ENCODE measurements at regions not wholly inside any gene's neighbourhood (a gene's known extent, or its start where the extent isn't known, plus 50 kb on each side); places are given as distances from the start of the nearest gene placed in this dataset.

DNA sequence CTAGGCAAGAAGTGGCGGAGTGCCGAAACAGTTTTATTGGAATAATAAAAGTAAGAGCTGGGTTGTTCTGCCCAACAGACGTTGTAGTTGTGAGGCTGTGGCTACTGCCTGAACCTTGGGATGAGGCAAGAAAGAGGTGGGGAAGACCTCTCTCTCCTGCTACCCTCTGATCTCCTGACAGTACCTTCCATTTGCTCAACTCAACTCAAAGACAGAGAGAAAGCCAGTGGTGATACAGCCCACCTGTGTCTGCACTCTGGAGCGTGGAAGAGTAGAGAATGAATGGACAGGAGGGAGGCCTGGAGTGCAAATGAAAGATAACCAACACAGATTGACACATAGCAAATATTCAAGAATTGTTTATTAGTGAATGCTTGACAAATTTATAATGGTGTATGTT lies 590.3 kb downstream of the NYAP2 start:
- no peak for DNase-seq (ENCODE audit: low read depth in 2 of 2)

DNA sequence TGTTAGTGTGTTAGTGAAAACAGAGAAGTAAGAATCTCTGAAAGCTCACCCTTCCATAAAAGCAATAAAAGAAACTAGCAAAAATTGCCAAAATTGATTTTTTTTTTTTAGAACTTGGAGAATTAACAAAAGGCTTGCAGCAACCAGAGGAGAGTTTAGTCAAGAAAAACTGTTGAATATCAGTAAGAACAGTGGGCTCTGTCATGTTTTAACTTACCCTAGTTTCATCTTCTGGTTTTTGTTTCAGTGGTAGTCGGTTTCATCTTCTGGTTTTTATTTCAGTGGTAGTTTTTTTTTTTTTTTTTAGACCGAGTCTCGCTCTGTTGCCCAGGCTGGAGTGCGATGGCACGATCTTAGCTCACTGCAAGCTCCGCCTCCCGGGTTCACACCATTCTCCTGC lies 580.9 kb downstream of the NYAP2 start:
- DNase-seq (ENCODE audit: low read depth in 2 of 2), result no peak

DNA sequence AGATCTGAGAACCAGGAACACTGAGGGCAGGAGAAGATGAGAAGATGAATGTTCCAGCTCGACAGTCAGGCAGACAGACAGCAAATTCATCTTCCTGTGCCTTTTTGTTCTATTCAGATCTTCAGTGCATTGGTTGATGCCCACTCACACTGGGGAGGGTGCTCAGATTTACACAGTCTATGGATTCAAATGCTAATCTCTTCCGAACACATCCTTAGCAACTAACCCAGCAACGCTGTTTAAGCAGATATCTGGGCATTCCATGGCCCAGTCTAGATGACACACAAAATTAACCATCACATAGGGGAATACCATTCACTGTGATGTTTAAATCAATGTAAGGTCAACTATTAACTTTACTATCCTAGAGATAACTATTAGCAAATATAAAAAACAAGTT lies 571.9 kb downstream of the NYAP2 start:
- no peak for DNase-seq (ENCODE audit: low read depth in 2 of 2)

DNA sequence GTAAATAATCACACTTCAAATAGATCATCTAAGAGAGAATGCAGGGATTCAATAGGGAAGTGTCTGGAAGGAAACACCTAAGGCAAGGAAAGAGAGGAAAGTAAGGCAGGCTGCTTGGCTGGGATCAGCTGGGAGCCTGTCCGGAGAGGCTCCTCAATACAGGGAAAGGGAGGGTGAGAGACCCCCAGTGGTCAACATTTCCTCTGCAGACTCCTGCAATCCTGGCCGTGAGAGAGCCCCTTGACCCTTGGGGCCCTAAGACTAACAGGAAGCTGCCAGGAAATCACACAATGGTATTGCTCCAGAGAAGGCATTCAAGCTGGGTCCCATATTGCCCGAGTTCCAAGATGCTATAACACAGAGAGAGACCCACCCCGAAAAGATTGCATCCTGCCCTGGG lies 549.4 kb downstream of the NYAP2 start:
- no peak for DNase-seq (ENCODE audit: low read depth in 2 of 2)

DNA sequence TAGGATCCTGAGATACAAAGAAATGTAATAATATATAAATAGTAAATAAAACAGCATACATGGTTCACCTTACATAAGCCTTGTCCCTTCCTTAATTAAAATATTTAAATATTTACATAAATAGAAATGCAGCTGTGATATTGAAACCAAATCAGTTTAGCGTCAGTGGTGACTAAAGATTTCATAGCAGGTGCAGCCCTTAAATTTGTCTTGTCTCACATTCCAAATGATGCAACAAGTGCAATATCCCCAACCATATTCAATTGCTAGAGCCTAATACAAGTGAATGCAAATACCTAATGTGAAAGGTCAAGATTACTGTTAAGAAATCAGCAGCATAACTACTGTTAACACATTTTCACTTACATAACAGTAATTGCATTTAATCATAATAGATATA lies 539.5 kb downstream of the NYAP2 start:
- DNase-seq (ENCODE audit: low read depth in 2 of 2), result no peak

DNA sequence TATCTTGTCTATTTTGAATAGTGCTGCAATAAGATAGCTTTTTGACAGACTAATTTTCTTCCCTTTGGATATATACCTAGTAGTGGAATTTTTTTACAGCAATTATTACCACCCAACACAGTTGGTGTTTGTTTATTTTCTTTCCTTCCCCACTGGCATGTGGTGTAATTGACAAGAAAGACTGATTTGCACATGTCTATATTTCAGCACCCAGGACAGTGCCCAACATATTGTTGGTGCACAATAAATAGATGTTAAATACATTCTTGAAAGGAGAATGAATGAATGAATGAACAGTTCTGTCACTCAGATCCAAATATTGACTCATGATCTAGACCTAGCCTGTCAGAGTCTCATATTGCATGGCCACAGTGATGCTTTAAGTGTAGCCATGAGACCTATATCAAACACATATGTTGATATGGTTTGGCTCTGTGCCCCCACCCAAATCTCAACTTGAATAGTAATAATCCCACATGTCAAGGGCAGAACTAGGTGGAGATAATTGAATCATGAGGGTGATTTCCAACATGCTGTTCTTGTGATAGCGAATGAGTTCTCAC lies 538.2 kb downstream of the NYAP2 start:
- no peak for DNase-seq (ENCODE audit: low read depth in 2 of 2)

DNA sequence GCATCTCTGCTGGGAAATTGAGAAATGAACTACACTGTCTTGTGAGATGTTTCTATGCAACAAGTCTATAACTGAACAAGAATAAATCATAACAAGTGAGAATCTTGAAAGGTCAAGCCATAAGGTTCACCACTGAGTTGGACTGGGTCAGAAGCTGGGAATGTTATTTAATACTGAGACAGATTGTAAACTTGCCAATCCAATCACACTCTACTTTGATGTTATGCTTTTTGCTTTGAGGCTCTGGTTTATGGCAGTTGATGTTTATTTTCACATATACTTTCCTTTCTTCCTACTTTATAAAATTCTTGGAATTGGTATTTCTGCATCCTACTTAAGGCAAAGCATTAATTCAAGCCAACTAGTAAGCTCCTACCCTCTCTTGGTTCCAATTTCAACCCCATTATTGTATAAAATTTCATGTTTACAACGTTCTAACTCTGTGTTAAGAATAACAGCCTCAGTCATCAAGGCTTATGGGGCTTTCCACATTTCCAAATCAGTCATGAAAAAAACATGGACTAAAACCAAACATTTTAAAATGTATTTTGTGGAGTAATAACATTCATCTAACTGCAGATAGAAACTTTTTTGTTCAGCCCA lies 533.4 kb downstream of the NYAP2 start:
- no peak for DNase-seq (ENCODE audit: low read depth in 2 of 2)

DNA sequence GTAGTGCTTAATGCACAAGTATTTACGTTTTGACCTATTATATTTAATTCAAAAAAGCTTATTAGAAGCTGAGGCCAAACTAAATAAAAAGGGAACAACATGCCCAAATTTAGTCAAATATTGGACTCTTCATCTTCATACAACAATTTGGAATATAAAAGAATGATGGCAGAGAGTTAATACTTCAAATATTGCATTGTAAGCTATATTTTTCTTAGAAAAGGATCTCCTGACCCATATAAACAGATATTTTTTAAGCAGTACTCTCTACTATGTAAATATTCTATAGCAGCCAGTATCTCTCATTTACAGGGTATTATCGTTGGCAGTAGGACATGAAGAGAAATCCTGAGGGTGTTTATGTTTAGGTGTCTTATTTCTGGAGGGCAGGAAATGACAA lies 531.2 kb downstream of the NYAP2 start:
- no peak for DNase-seq (ENCODE audit: low read depth in 2 of 2)

DNA sequence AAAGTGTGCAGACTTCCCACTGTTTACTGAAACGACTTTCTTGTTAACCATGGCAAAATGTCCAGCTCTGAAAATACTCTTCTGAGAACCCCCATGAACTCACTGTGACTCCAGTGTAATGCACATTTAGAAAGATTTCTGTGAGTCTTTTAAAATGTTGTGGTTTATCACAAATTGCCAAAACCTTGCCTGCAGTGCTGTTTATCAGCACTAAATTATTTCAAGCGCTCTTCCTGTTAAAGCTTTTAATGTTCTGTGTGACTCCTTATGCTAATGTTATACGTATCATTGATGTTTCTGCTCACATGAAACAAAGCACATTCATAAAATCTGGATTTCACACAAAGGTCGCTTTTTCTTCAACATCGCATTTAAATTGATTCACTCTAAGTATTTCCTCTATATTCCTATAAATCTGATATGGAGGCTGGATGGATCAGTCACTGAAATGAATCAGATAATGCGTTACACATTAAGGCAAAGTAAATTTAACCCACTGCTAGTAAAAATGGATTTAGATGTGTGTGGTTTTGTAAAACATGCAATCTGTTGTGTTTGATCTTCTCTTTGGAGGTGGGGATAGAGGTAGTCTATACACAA lies 521.2 kb downstream of the NYAP2 start:
- DNase-seq (ENCODE audit: low read depth in 2 of 2), result no peak

DNA sequence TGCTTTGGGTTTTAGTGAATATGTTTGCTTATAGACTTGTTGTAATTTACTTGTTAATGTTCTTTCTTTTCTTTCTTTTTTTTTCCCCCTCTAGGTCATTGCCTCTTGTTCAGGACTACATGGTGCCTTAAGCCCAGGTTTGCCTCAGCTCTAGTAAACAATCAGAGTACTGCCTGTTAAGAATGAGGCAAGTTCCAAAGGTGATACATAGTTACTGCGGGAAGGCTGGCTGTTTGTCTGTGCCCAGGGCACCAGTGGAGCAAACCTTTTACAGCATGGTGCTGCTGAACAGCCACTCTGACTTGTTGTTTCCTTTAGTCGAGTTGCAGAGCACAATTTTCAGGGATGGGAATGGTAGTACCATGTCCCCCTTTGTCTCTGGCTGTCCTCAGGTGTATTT lies 517.2 kb downstream of the NYAP2 start:
- DNase-seq (ENCODE audit: low read depth in 2 of 2), result no peak

DNA sequence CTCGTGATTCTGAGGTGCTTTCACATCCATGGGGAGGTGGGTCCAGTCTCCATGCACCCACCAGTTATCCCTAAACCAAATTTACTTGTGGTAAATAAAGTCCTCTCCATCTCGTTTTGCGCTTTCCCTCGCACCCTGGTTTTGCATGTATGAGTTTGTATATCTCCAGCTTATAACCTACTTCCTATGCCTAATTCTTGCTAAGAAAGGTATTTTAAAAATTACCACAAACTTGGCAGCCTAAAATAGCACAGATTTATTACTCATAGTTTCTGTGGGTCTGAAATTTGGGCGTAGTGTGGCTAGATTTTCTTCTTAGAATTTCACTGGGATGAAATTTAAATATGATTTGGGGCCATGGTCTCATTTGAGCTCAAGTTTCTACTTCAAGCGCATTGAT lies 511.5 kb downstream of the NYAP2 start:
- no peak for DNase-seq (ENCODE audit: low read depth in 2 of 2)

DNA sequence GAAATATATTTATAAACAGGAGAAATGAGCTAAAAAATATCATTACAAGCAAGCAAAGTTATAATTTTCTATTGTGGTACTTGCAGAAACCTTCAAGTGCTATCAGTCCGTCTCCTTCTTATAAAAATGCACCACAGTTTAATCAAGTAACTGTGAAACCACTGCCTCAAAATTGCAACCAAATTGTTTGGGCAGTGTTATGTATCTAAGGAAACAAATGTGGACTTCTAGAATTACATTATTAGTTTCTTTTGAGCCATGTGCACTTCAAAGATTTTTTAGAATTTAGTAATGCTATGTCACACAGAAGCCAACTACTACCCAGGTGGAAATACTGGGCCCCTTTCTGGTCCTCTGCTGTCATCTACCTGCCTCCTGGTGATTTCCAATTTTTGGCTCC lies 495.6 kb downstream of the NYAP2 start:
- DNase-seq (ENCODE audit: low read depth in 2 of 2), result no peak

DNA sequence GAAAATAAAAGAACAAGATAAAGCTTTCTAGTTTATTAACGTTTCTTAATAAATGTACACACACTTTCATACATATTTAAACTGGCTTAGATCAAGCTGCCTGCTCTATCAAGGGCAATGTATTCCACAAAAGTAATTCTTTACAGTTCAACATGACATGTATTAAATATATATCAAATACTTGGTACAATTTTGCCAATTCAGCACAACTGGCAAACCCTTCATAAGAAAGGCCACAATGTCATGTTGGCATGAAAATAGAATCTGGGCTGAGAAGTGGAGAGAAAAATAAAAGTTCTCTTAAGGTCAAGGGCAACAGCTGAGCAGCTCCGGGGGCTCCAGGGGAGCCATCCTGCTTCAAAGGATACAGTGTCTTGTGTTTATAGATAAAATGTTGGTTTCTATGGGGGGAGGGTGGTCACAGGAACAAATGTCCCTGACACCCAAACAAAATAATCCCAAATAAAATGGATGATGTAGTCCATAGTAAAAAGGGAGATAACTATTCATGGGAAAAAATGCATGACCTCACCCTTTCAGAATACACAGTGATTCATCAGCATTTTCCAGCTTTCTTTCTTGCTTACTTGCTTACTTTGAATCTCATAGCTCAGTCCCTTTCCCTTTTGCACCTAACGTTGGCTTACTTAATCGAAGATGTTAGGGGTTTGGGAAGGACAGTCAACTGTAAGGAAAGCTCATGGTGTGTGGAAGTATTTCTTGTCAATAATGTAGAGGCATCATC lies 494.9 kb downstream of the NYAP2 start:
- no peak for DNase-seq (ENCODE audit: low read depth in 2 of 2)

DNA sequence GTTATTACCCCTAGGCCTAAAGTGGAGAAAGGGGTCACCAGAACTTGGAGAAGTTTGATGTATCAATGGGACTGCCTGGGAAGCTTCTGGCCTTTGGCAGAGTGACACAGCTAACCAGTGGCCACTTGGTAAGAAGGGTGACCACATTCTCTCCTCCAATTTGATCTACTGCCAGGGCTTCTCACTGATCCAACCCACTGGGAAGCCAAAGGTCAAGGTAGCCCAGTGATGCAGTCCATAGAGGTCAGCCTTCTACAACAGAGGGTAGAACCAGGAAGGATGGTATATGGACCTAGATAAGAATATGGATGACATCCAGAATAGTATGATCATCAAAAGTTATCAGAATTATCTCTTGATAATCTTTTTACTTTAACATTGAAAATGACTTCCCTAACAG lies 493.6 kb downstream of the NYAP2 start:
- no peak for DNase-seq (ENCODE audit: low read depth in 2 of 2)

DNA sequence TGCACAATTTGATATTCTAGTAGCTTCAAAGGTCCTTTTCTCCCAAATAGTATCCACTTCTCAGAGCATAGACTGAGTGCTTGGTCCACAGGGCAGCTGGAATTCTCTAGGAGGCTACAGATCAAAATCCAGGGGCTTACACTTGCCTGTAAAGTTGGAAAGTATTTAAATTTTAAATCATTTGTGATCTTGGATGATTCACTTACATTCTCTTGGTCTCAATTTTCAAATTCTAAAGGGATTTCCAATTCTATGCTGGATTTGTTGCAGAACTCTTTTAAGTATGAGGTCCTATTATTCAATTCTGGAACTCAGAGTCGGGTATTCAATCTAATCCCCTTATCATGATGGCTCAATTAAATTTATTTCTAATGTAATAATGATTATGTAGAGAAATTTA lies 492.3 kb downstream of the NYAP2 start:
- DNase-seq (ENCODE audit: low read depth in 2 of 2), result no peak

DNA sequence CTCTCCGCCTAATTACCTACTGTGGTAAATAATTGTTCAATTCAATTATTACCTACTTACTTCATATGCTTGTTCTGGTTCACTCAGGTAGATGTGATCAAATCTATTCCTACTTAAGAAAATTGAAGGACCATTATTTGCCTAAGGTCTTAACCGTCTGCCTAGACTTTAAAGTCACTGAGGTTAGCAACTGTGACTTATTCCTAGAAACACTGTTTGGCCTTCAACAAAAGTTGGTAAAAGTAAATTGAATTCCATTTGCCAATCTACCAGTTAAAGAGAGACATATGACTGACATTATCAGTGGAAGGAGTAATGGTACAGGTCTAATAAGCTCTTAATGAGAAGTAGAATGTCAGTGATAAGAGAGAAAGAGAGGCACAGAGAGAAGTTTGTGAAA lies 491.5 kb downstream of the NYAP2 start:
- DNase-seq (ENCODE audit: low read depth in 2 of 2), result no peak

DNA sequence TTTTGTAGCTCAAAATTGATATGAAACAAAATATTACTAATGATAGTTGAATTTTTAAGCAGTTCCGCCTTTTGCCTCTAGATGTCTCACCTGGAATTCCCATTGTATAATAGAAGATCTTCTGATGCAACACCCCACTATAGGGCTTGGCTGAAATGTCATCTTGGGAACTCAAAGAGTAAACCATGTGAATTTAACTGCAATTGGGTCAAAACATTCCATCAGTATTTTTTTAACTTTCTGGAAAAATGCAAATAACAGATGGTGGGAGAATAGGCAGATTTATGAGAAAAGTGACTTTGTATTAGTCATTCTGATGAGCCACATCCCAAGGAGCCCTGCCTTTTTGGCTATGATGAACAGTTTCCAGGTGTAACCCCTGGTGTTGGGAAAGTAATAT lies 489.9 kb downstream of the NYAP2 start:
- DNase-seq (ENCODE audit: low read depth in 2 of 2), result no peak

DNA sequence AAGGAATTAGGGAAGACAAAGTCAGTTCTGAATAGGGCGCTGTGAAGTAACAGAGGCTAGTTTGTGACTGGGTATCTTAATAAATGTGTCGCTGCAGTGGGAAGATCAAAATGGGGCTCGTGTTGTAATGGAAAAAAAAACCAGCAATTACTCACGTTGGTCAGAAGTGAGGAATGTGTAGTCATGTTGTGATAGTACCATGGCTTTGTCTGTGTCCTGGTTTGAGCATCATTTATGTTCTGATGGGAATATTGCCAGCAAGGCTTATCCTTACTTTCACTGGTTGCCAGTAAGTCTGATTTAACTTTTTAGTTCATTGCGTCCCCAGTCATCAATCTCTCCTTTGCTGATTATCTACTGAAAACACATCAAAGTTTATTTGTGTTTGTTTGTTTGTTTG lies 467.6 kb downstream of the NYAP2 start:
- no peak for DNase-seq (ENCODE audit: low read depth in 2 of 2)

DNA sequence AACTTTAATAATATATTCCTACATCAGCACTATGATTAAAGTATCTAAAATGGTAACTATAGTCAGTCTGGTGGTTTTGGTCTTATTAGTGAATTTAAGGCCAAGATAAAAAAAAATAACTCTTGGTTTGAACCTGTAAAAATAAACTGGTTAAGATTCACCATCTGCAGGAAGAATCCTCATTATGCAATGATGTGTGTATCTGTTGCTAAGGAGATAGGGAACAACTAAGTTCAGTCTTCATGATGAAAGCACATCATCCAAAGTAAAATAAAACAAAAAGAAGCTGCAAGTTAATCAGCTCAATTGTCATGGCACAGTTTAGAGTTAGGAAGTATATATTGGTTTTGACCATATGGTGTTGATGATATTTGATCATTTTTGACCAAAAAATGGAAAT lies 466.0 kb downstream of the NYAP2 start:
- DNase-seq (ENCODE audit: low read depth in 2 of 2), result no peak

DNA sequence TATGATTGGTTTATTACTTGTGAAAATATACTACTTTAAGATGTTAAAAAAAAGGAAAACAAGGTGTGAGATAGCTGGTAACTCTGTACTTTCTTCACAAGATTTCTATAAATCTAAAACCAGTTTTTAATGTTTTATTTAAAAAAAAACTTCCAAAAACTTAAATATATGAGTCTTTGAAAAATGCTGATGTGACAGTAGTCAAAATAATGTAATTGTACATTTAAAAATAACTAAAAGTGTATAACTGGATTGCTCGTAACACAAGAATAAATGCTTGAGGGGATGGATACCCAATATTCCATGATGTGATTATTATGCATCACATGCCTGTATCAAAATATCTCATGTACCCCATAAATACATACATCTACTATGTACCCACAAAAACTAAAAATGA lies 464.9 kb downstream of the NYAP2 start:
- DNase-seq (ENCODE audit: low read depth in 2 of 2), result no peak

DNA sequence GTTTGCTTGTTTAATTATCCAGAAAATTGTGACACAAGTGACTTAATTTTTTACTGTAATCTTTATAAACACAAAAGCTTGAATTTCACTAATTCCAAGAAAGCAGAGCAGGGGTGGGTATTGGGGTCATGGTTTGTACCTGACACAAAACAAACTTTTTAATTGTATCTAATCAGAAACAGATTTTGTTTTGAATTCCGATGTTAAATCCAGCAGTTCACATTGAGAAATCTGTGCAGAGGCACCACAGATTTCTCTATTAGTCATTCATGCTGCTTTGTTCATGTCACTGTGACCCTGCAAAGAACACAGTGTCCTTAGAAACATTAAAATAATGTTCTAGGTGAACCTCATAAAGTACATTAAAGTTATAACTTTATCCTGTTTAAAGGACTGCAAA lies 443.4 kb downstream of the NYAP2 start:
- DNase-seq (ENCODE audit: low read depth in 2 of 2), result no peak

DNA sequence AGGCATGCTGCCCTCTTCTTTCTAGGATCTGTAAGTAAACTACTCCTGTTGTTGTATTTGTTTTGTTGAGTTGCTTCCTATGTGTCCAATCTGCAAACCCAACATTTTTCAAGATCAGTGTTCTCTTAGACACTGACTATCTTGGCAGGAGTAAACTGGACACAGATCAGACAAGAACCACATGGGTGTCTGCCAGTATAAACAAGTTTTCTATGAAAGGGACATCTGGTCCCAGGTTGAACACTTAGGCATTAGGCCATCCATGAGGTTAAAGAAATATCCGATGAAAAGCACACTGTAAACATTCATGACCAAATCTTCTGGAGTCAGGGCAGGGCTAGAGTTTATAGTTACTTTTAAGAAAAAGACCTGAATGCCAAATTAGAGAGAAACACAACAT lies 441.8 kb downstream of the NYAP2 start:
- DNase-seq (ENCODE audit: low read depth in 2 of 2), result no peak

DNA sequence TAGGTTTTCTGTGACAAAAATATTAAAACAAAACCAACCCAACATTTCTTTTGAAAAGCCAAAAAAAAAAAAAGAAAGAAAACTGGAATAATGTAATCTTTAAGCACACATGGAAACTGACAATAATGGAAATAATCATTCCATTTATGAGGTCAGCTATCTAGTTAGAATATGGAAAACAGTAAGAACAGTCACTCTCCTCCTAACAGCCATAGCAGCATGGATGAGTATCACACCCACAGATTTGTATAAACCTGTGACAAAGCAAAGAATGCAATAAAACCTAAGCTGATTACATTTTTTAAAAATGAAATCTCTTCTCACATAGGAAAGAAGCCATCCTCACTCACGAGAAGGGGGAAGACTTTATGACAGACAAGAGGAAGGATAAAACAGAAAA lies 437.8 kb downstream of the NYAP2 start:
- DNase-seq (ENCODE audit: low read depth in 2 of 2), result no peak
